Lower leg skin (tissue), 3 donors: ENCODE measurements at regions not wholly inside any gene's neighbourhood (a gene's known extent, or its start where the extent isn't known, plus 50 kb on each side); places are given as distances from the start of the nearest gene placed in this dataset.

Experiments
- CTCF ChIP-seq, 3 donors: fragments of 450-650 bp; IDR thresholded peaks; one replicate each; pipeline ENCODE4 v1.5.1; 2016; ENCODE audit warnings: antibody characterized with exemption in 3 of 3, mild to moderate bottlenecking in 3 of 3, moderate library complexity in 2 of 3
- POLR2A ChIP-seq, 2 donors: fragments of 450-650 bp; IDR thresholded peaks; one replicate each; pipeline ENCODE4 v1.6.1; 2016 to 2017; ENCODE audit warnings: antibody characterized with exemption in 2 of 2, mild to moderate bottlenecking in 1 of 2, moderate library complexity in 1 of 2

- TF ChIP-seq POLR2A (IDR thresholded peaks at IDR 0.05) (no peak), CTCF (IDR thresholded peaks at IDR 0.05) (no peak)
Observed at GRCh38 chr3:8369638-8370037, 132.0 kb upstream of the LMCD1 start.
